SK-N-SH (cell line): ENCODE measurements at regions not wholly inside any gene's neighbourhood (a gene's known extent, or its start where the extent isn't known, plus 50 kb on each side); places are given as distances from the start of the nearest gene placed in this dataset.

ENCODE experiments used
- CTCF ChIP-seq: fragments of 200-600 bp; sonication (generic); IDR thresholded peaks from 2 replicates; pipeline ENCODE4 v1.6.1; 2017; ENCODE audit warnings: antibody characterized with exemption, mild to moderate bottlenecking, moderate library complexity
- ELF1 ChIP-seq: IDR thresholded peaks from 2 replicates; pipeline ENCODE4 v1.4.0; 2012
- MAX ChIP-seq: IDR thresholded peaks from 2 replicates; pipeline ENCODE4 v1.4.0; 2012; ENCODE audit warnings: low read depth
- MXI1 ChIP-seq: IDR thresholded peaks from 2 replicates; pipeline ENCODE4 v1.6.1; 2012; ENCODE audit warnings: mild to moderate bottlenecking, low read depth, low read length, improper control_type of control experiment
- POLR2AphosphoS5 ChIP-seq: IDR thresholded peaks from 2 replicates; pipeline ENCODE4 v1.6.1; 2012; ENCODE audit warnings: low read depth, low read length
- TF ChIP-seq, protein P1 (sequence below): IDR thresholded peaks from 2 replicates; pipeline ENCODE4 v1.6.1; 2012; ENCODE audit warnings: mild to moderate bottlenecking, low read depth, low read length, moderate library complexity

GRCh38 chr5:158638396-158638795, 461.3 kb downstream of the EBF1 start:
- no peak for TF ChIP-seq CTCF
- TF ChIP-seq ELF1 = no peak
- no peak for TF ChIP-seq MAX
- TF ChIP-seq MXI1 = no peak
- TF ChIP-seq, protein P1, sequence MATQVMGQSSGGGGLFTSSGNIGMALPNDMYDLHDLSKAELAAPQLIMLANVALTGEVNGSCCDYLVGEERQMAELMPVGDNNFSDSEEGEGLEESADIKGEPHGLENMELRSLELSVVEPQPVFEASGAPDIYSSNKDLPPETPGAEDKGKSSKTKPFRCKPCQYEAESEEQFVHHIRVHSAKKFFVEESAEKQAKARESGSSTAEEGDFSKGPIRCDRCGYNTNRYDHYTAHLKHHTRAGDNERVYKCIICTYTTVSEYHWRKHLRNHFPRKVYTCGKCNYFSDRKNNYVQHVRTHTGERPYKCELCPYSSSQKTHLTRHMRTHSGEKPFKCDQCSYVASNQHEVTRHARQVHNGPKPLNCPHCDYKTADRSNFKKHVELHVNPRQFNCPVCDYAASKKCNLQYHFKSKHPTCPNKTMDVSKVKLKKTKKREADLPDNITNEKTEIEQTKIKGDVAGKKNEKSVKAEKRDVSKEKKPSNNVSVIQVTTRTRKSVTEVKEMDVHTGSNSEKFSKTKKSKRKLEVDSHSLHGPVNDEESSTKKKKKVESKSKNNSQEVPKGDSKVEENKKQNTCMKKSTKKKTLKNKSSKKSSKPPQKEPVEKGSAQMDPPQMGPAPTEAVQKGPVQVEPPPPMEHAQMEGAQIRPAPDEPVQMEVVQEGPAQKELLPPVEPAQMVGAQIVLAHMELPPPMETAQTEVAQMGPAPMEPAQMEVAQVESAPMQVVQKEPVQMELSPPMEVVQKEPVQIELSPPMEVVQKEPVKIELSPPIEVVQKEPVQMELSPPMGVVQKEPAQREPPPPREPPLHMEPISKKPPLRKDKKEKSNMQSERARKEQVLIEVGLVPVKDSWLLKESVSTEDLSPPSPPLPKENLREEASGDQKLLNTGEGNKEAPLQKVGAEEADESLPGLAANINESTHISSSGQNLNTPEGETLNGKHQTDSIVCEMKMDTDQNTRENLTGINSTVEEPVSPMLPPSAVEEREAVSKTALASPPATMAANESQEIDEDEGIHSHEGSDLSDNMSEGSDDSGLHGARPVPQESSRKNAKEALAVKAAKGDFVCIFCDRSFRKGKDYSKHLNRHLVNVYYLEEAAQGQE = no peak
- TF ChIP-seq POLR2AphosphoS5 = no peak
